ENCODE measurements at regions not wholly inside any gene's neighbourhood (a gene's known extent, or its start where the extent isn't known, plus 50 kb on each side); places are given as distances from the start of the nearest gene placed in this dataset.

GRCh38 chr9:120327322-120327721 lies 252.6 kb downstream of the CDK5RAP2 start:
- intact Hi-C loops (cut with DNase I; ENCODE audit: low total_unique reads) = no loop called here
- no peak for DNase-seq
- no peak for TF ChIP-seq CTCF (IDR thresholded peaks at IDR 0.05)
- no peak overlapping the region for H3K27ac ChIP-seq
- no peaks in the 10 kb centered on the region for H3K9me3 ChIP-seq
- H3K4me1 ChIP-seq = no peaks in the 10 kb centered on the region
- H3K27me3 ChIP-seq = no peaks in the 10 kb centered on the region
- H3K36me3 ChIP-seq = no peaks in the 10 kb centered on the region
- H3K4me3 ChIP-seq = no peak overlapping the region

- intact Hi-C loops (cut with DNase I; ENCODE audit: low total_unique reads) = no loop called here
- no peak for TF ChIP-seq CTCF (IDR thresholded peaks at IDR 0.05)
- no peak for DNase-seq
Measured at GRCh38 chr9:120326049-120326693, 253.8 kb downstream of the CDK5RAP2 start.

GRCh38 chr9:120324996-120325642 lies 254.8 kb downstream of the CDK5RAP2 start:
- Histone ChIP-seq H3K27me3 (no peaks in the 10 kb centered on the region), H3K27ac (no peak overlapping the region), H3K4me3 (no peak overlapping the region), H3K9me3 (no peaks in the 10 kb centered on the region), H3K4me1 (no peaks in the 10 kb centered on the region), H3K36me3 (no peaks in the 10 kb centered on the region)
- TF ChIP-seq CTCF (IDR thresholded peaks at IDR 0.05) = no peak
- intact Hi-C loops (cut with DNase I; ENCODE audit: low total_unique reads) = no loop called here
- no peak for DNase-seq

More at GRCh38 chr9:120326049-120326693, 253.8 kb downstream of the CDK5RAP2 start:
- no peaks in the 10 kb centered on the region for H3K9me3 ChIP-seq
- no peak overlapping the region for H3K4me3 ChIP-seq
- H3K27ac ChIP-seq = no peak overlapping the region
- H3K4me1 ChIP-seq = no peaks in the 10 kb centered on the region
- H3K36me3 ChIP-seq = no peaks in the 10 kb centered on the region
- H3K27me3 ChIP-seq = no peaks in the 10 kb centered on the region

GRCh38 chr9:120324461-120324860 lies 255.5 kb downstream of the CDK5RAP2 start:
- intact Hi-C loops (cut with DNase I; ENCODE audit: low total_unique reads) = no loop called here

GRCh38 chr9:120323125-120323524 lies 256.8 kb downstream of the CDK5RAP2 start:
- no peak for DNase-seq
- Histone ChIP-seq H3K27me3 (no peaks in the 10 kb centered on the region), H3K4me3 (no peak overlapping the region), H3K9me3 (no peaks in the 10 kb centered on the region), H3K36me3 (no peaks in the 10 kb centered on the region), H3K4me1 (no peaks in the 10 kb centered on the region), H3K27ac (no peak overlapping the region)
- intact Hi-C loops (cut with DNase I; ENCODE audit: low total_unique reads) = no loop called here
- no peak for TF ChIP-seq CTCF (IDR thresholded peaks at IDR 0.05)

More at GRCh38 chr9:120324461-120324860, 255.5 kb downstream of the CDK5RAP2 start:
- no peak for TF ChIP-seq CTCF (IDR thresholded peaks at IDR 0.05)
- Histone ChIP-seq H3K36me3 (no peaks in the 10 kb centered on the region), H3K27me3 (no peaks in the 10 kb centered on the region), H3K27ac (no peak overlapping the region), H3K4me1 (no peaks in the 10 kb centered on the region), H3K4me3 (no peak overlapping the region), H3K9me3 (no peaks in the 10 kb centered on the region)
- DNase-seq = no peak
